GM21786 (cell line): ENCODE measurements at regions not wholly inside any gene's neighbourhood (a gene's known extent, or its start where the extent isn't known, plus 50 kb on each side); places are given as distances from the start of the nearest gene placed in this dataset.

Experiments used
- ATAC-seq: cut with Tn5 transposase; IDR thresholded peaks from one replicate; pipeline ENCODE4 v1.9.1; 2021; ENCODE audit not compliant: unreplicated experiment

GRCh38 chr2:228658998-228659397 lies 477.5 kb upstream of the SPHKAP start:
- ATAC-seq: no peak

- ATAC-seq: peak; percentile 62
Observed at GRCh38 chr2:228657807-228658402, 476.4 kb upstream of the SPHKAP start.

GRCh38 chr2:228655331-228655730 lies 473.8 kb upstream of the SPHKAP start:
- no peak for ATAC-seq

GRCh38 chr2:228654707-228655106 lies 473.2 kb upstream of the SPHKAP start:
- no peak for ATAC-seq

GRCh38 chr2:228653884-228654283 lies 472.4 kb upstream of the SPHKAP start:
- ATAC-seq: no peak

GRCh38 chr2:228652366-228652765 lies 470.9 kb upstream of the SPHKAP start:
- ATAC-seq: no peak

GRCh38 chr2:228649876-228650275 lies 468.4 kb upstream of the SPHKAP start:
- ATAC-seq: no peak

- ATAC-seq: no peak
Observed at GRCh38 chr2:228649447-228649846, 468.0 kb upstream of the SPHKAP start.

- no peak for ATAC-seq
Observed at GRCh38 chr2:228648541-228648940, 467.1 kb upstream of the SPHKAP start.

GRCh38 chr2:228646061-228646460 lies 464.6 kb upstream of the SPHKAP start:
- no peak for ATAC-seq

GRCh38 chr2:228644199-228644598 lies 462.7 kb upstream of the SPHKAP start:
- no peak for ATAC-seq

GRCh38 chr2:228642861-228643260 lies 461.4 kb upstream of the SPHKAP start:
- no peak for ATAC-seq

GRCh38 chr2:228630786-228631185 lies 449.3 kb upstream of the SPHKAP start:
- ATAC-seq: no peak

GRCh38 chr2:228629251-228629650 lies 447.8 kb upstream of the SPHKAP start:
- no peak for ATAC-seq

GRCh38 chr2:228628682-228629081 lies 447.2 kb upstream of the SPHKAP start:
- no peak for ATAC-seq

- ATAC-seq: no peak
Observed at GRCh38 chr2:228627510-228627909, 446.0 kb upstream of the SPHKAP start.

- ATAC-seq: no peak
Observed at GRCh38 chr2:228625481-228625880, 444.0 kb upstream of the SPHKAP start.

GRCh38 chr2:228624733-228625132 lies 443.2 kb upstream of the SPHKAP start:
- no peak for ATAC-seq

GRCh38 chr2:228615496-228615895 lies 434.0 kb upstream of the SPHKAP start:
- no peak for ATAC-seq

- no peak for ATAC-seq
Observed at GRCh38 chr2:228614741-228615140, 433.3 kb upstream of the SPHKAP start.

- peak; percentile 50 for ATAC-seq
Observed at GRCh38 chr2:228613133-228613850, 431.8 kb upstream of the SPHKAP start.

GRCh38 chr2:228611171-228611570 lies 429.7 kb upstream of the SPHKAP start:
- no peak for ATAC-seq

- no peak for ATAC-seq
Observed at GRCh38 chr2:228602288-228602687, 420.8 kb upstream of the SPHKAP start.
